22Rv1 (cell line): ENCODE measurements at regions not wholly inside any gene's neighbourhood (a gene's known extent, or its start where the extent isn't known, plus 50 kb on each side); places are given as distances from the start of the nearest gene placed in this dataset.

Source experiments
- CTCF ChIP-seq: fragments of 450-650 bp; IDR thresholded peaks from 2 replicates; pipeline ENCODE4 v1.5.1; 2017; ENCODE audit warnings: mild to moderate bottlenecking
- ZFX ChIP-seq: fragments of 450-650 bp; IDR thresholded peaks from 2 replicates; pipeline ENCODE4 v1.6.1; 2017; ENCODE audit warnings: antibody characterized with exemption, borderline replicate concordance

- no peak for TF ChIP-seq CTCF
- no peak for TF ChIP-seq ZFX
These were observed 367.0 kb downstream of the STK39 start for GRCh38 chr2:167880415-167880814.
